ENCODE measurements at regions not wholly inside any gene's neighbourhood (a gene's known extent, or its start where the extent isn't known, plus 50 kb on each side); places are given as distances from the start of the nearest gene placed in this dataset.

DNA sequence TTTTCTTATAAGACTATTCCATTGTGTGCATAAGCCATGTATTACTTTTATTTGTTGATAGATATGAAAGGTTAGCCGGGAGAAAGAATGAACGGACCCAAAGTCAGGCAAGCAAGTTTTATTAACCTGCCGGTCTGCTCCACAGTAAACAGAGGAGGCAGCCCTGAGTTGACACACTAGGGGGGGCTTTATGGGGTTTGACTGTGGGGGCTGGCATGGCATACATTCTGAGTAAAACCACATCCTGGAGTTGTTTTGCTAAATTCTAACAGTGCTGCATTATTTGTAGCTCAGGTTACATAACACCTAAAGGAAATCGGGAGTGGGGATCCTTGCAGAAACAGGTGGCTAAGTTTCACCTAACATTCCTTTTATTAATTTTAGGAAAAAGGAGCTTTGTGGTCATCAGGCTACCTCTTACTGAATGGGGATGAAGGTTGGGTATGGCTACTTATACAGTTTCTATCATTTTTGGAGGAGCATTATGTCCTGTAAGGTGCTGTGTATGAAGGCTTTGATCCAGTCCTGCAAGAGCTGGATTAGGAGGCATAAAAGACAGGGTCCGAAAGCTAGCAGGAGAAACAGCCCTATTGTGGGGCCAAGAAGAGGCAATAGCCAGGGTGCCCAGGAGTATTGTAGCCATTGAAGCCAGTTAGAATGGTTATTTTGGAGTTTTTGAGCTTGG, 107.4 kb upstream of the USP9Y start:
- no peak for DNase-seq

DNA sequence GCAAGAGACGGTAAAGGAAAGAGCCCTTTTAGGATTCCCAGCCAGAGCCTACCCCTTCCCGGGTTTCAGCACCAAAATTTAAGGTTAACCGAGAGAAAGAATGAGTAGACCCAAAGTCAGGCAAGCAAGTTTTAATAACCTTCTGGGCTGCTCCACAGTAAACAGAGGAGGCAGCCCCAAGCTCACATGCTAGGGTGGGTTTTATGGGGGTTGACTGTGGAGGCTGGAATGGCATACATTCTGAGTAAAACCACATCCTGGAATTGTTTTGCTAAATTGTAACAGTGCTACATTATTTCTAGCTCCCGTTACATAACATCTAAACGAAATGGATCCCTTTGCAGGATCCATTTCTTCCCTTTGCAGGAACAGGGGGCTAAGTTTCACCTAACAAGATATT, 102.2 kb upstream of the USP9Y start:
- no peak for DNase-seq

DNA sequence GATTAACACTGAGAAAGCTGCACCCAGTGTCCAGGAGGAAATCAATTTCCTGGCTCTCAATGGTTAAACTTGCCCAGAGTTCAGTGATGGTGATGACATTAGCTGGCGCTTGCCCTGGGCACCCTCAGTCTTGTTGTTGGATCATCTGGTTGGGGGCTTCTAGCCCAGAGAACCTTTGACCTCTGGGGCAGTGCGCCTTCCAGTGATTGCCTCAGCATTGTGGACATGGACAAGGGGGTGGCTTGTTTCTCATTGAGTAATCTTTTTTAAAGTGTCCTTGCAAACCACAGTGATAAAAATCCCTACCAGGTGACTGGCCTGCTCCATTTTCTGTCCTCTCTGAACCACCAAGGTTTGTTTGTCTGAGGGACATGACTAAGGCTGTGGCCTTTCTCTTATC, 95.6 kb upstream of the USP9Y start:
- DNase-seq, result no peak

DNA sequence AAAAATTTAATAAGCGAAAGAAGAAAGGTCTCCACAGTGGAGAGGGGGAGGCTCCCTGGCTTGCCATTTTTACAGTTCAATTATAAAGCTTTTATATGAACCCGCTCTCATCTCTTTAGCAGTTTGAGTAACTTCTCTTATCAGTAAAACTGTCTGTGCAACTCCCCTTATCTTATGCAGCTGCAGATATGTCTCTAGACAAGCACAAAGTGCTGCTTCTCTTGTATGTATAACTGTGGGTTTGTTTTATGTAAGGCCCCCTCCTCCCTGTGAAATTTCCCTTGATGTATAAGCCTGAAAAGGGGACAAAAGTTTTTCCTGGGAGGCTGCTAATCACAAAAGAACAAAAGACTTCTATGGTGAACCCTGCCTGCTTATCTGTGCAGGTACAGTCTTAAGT, 90.2 kb upstream of the USP9Y start:
- DNase-seq, result no peak

DNA sequence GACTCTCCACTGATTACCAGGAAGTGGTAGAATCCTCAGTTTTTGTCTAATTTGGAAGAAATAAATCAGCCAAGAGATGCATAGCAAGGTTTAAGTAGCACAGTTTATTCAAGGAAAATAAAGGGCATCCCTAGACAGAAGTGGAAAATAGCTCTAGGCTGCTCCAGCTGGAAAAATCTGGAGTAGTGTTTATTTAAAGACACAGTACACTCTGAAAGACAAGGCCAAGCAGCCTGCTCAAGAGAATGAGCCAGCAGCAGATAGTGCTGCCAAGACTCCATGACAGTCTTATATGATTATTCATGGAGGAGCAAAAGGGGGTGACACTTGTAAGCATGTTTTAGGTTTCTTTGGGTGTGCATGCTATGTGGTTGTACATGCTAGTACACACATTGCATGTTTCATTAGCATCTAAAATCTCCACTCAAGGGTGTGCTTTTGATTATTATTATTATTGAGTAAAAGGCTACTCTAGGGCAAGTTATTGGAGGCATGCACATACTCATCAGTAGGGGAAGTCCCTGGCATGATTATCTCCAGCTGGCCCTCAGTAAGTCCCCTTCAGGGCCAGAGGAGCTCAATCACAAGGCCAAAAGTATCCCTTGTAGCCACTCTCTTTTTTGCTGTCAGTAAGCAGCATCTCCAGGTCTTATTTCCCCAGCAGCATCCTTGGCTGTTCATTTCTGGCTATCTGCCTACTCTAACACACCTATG, 85.1 kb upstream of the USP9Y start:
- DNase-seq, result peak; percentile 47

DNA sequence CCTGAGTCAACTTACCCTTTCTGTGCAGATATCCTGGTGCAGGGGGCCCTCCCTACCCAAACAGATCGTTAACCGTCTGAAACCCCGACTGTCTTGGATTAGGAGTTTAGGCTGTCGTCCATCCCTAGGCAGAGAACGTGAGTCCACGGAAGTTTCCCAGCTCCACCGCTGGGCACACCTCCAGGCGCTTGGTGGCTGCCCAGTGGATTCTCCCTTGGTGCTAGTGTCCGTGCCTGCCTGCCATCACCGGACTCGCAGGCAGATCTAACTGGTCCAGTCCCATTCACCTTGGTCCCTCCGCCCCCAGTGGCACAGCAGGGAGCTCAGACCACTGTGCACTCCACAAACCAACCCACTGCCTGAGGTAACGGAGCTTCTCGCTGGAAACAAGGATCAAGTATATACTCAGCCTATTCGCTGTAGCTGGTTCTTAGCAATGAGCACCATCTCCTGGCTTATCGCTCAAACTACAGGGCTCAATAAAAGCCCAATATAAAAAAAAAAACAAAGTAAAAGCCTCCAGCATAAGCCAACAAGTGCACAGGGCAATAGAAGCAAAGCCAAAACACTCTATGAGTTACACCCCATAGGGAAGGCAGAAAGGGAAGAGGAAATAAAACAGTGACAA, 79.5 kb upstream of the USP9Y start:
- DNase-seq, result peak; percentile 53

DNA sequence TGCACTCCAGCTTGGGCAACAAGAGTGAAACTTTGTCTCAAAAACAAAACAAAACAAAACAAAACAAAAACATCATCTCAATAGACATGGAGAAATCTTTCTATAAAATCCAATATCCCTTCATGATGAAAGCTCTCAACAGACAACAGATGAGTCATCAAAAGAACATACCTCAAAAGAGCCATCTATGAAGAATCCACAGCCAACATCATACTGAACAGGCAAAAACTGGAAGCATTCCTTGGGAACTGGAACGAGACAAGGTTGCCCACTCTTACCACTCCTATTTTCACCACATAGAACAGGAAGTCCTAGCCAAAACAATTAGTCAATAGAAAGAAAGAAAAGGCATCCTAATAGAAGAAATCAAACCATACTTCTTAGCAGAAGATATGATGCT, 77.8 kb upstream of the USP9Y start:
- DNase-seq, result peak; percentile 27

DNA sequence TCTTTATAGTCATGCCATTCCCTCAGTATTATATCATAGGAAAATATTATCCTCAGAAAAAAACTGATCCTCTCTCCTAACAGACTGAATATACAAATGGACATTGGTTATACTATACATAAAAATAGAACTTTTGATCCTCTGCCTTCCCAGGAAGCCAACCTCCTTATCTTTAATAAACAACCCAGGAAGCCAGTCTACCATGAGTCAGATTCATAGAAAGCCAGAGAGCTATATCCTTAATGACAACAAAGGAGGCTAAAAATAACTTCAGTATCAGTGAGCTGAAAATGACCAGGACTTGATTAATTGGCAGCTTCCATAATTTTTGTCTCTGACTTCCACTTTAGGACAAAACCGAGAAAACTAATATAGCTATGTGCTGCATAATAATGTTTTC, 58.0 kb upstream of the USP9Y start:
- peak; percentile 65 for DNase-seq

DNA sequence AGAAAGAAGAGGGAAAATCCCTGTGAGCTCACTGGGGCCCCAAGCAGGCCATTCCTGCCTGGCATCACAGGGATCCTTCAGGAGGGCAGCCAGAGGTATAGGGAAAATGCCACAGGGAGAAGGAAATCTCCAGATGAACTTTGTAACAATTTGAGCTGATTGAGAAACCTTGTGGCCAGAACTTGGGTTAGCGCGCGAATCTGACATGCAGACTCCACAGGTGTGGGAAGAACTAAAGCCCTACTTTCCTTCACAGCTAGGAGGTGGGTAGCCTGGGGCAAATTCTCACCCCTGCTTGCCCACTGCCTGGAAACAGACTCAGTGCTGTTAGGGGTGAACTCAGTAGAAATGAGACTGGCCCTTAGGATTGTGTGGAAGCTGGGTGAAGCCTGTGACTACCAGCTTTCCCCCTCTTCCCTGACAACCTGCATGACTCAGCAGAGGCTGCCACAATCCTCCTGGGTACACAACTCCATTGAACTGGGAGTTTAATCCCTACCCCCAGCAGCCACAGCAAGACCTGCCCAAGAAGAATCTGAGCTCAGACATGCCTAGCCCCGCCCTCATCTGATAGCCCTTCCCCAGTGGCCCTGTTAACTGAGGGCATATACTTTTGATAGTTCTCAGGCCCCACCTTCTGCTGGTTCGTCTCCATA, 57.2 kb upstream of the USP9Y start:
- DNase-seq, result no peak

DNA sequence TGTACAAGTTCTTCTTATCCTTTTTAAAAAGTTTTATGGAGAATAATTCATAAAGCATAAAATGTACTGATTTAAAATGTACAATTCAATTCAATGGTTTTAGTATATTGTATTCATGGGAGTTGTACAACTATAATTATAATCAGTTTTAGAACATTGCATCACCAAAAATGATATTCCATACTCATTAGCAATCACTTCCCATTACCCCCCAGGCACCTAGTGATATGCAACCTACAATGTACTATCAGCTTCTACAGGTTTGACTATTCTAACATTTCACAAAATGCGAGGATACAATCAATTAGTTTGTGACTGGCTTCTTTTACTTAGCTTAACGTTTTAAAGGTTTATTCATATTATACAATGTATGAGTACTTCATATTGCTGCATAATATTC, 49.9 kb upstream of the USP9Y start:
- DNase-seq, result no peak

All from HCEC 1CT (cell line).